Skeletal muscle satellite cell (primary cell): ENCODE measurements at regions not wholly inside any gene's neighbourhood (a gene's known extent, or its start where the extent isn't known, plus 50 kb on each side); places are given as distances from the start of the nearest gene placed in this dataset.
A peak's percentile ranks its signal among the peaks of the same experiment; 100 is the strongest.

Experiments used
- H3K27me3 ChIP-seq: 2 replicates; pipeline ENCODE4 v1.7.0; 2013; ENCODE audit warnings: low read length; ENCODE audit not compliant: control insufficient read depth, insufficient read depth
- H3K36me3 ChIP-seq: 2 replicates; pipeline ENCODE4 v1.7.0; 2013; ENCODE audit warnings: mild to moderate bottlenecking, control low read depth, low read length; ENCODE audit not compliant: insufficient read depth
- H3K4me1 ChIP-seq: 2 replicates; pipeline ENCODE4 v1.7.0; 2013; ENCODE audit warnings: low read length; ENCODE audit not compliant: control insufficient read depth, insufficient read depth
- H3K4me2 ChIP-seq: 2 replicates; pipeline ENCODE4 v1.7.0; 2013; ENCODE audit warnings: mild to moderate bottlenecking, low read length
- H3K4me3 ChIP-seq: 2 replicates; pipeline ENCODE4 v1.7.0; 2013; ENCODE audit warnings: low read length
- H3K9ac ChIP-seq: 2 replicates; pipeline ENCODE4 v1.7.0; 2013; ENCODE audit warnings: mild to moderate bottlenecking, low read depth, low read length, moderate library complexity
- H3K9me3 ChIP-seq: replicated peaks from 2 replicates; pipeline ENCODE4 v1.7.0; 2013; ENCODE audit warnings: mild to moderate bottlenecking, control low read depth, low read length

- Histone ChIP-seq H3K9me3 (no peaks in the 10 kb centered on the region), H3K4me3 (no peak overlapping the region), H3K4me2 (no peak overlapping the region), H3K9ac (no peak overlapping the region), H3K4me1 (peaks cover 12% of the 10 kb centered on the region), H3K27me3 (no peaks in the 10 kb centered on the region), H3K36me3 (no peaks in the 10 kb centered on the region)
Measured at GRCh38 chr10:3476186-3476585, 303.6 kb upstream of the PITRM1 start.

- Histone ChIP-seq H3K36me3 (no peaks in the 10 kb centered on the region), H3K9me3 (no peaks in the 10 kb centered on the region), H3K4me2 (no peak overlapping the region), H3K27me3 (no peaks in the 10 kb centered on the region), H3K9ac (no peak overlapping the region), H3K4me1 (peaks cover 12% of the 10 kb centered on the region), H3K4me3 (no peak overlapping the region)
Measured at GRCh38 chr10:3475367-3475766, 302.8 kb upstream of the PITRM1 start.

DNA sequence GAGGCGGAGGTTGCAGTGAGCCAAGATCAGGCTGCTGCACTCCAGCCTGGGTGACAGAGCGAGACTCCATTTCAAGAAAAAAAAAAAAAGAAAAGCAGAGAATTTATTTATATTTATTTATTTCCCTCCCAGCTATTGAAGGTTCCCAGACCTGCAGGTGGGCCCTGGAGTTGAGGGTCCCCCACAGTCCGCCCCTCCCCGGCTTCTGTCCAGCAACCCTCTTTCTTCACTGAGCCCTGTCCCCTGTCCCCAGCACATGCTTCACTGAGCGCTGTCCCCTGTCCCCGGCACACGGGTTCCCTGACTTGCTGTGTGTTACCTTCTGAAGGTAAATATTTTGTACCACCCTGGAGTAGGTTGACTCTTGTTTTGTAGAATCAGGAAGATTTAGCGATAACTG, 301.7 kb upstream of the PITRM1 start:
- H3K9ac ChIP-seq, result no peak overlapping the region
- no peaks in the 10 kb centered on the region for H3K27me3 ChIP-seq
- H3K9me3 ChIP-seq, result no peaks in the 10 kb centered on the region
- H3K36me3 ChIP-seq, result no peaks in the 10 kb centered on the region
- H3K4me2 ChIP-seq, result no peak overlapping the region
- H3K4me1 ChIP-seq, result peaks cover 22% of the 10 kb centered on the region
- H3K4me3 ChIP-seq, result no peak overlapping the region

DNA sequence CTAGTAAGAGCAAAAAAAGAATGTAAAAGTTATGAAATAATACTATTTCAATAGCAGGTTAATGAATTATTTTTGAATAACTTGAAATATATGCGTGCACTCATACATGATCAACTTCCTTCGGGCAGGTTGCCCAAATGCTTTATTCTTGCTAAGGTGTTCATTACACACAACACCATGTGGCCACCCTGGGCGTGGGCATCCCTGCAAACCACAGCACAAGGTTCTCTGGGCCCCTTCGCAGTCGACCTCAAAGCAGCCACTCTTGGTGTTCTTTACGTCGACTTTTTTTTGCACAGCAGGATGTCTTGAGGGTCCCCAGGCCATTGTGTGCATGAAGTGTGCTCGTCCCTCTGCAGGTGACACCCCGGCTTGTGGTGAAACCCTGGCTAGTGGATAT, 300.7 kb upstream of the PITRM1 start:
- Histone ChIP-seq H3K4me1 (peaks cover 31% of the 10 kb centered on the region), H3K4me3 (no peak overlapping the region), H3K36me3 (no peaks in the 10 kb centered on the region), H3K9me3 (no peaks in the 10 kb centered on the region), H3K27me3 (no peaks in the 10 kb centered on the region), H3K9ac (no peak overlapping the region), H3K4me2 (no peak overlapping the region)

GRCh38 chr10:3472287-3473051, 299.9 kb upstream of the PITRM1 start:
- Histone ChIP-seq H3K9me3 (no peaks in the 10 kb centered on the region), H3K4me1 (peaks cover 34% of the 10 kb centered on the region), H3K9ac (peak overlapping the region; percentile 64), H3K4me3 (peak overlapping the region; percentile 57), H3K4me2 (peak overlapping the region; percentile 72), H3K36me3 (no peaks in the 10 kb centered on the region), H3K27me3 (no peaks in the 10 kb centered on the region)

DNA sequence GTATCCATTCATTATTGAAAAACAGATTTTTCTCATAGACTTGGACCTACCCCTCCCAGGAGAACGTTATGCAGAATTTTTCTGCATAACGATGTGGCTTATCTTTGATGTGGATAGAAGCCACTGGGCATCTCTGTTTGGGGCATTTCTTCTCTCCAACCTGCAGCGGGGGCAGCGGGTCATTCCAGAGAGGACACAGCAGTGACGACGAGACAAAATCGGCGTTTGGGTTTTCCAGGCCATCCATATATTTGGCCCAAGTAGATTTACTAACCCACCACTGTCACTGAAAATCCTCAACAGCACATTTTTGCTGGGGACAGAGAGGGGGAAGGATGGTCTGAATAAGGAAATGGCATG, 299.3 kb upstream of the PITRM1 start:
- no peaks in the 10 kb centered on the region for H3K36me3 ChIP-seq
- H3K4me1 ChIP-seq, result peaks cover 40% of the 10 kb centered on the region
- H3K4me2 ChIP-seq, result peak overlapping the region; percentile 72
- H3K9ac ChIP-seq, result peak overlapping the region; percentile 64
- no peaks in the 10 kb centered on the region for H3K9me3 ChIP-seq
- H3K4me3 ChIP-seq, result peak overlapping the region; percentile 57
- H3K27me3 ChIP-seq, result no peaks in the 10 kb centered on the region

DNA sequence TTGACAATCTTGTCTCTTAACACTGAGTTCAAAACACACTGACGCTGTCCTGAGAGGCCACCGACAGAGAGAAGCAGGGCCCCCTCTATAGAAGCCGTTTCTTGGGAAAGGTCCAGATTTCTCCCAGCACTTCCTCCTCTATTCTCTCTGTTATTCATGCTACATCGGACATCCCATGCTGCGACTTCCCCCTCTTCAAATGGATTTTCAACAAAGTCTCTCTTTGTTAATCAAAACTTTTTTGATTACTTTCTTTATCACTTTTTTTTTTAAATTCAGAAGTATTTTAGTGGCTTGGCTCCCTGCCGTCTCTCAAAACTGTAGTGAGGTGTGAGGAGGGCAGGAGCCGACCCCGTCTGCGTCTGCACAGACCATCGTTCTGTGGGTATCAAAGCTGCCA, 298.9 kb upstream of the PITRM1 start:
- Histone ChIP-seq H3K36me3 (no peaks in the 10 kb centered on the region), H3K4me3 (no peak overlapping the region), H3K9ac (no peak overlapping the region), H3K4me1 (peaks cover 43% of the 10 kb centered on the region), H3K4me2 (no peak overlapping the region), H3K9me3 (no peaks in the 10 kb centered on the region), H3K27me3 (no peaks in the 10 kb centered on the region)

DNA sequence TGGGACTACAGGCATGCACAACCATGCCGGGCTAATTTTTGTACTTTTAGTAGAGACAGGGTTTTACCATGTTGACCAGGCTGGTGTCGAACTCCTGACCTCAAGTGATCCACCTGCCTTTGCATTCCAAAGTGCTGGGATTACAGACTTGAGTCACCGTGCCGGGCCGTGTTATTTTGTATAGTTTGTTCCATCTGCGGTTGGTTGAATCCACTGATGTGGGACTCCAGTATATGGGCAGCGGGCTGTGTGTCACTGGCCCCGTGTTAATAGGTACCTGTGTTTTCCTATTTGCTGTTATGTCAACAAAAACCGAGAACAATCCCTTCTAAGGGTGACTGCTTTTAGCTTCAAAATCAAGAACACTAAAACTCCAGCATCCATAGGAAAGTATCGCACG, 297.6 kb upstream of the PITRM1 start:
- H3K36me3 ChIP-seq, result no peaks in the 10 kb centered on the region
- H3K4me2 ChIP-seq, result no peak overlapping the region
- H3K4me3 ChIP-seq, result no peak overlapping the region
- H3K9me3 ChIP-seq, result no peaks in the 10 kb centered on the region
- H3K27me3 ChIP-seq, result no peaks in the 10 kb centered on the region
- peaks cover 48% of the 10 kb centered on the region for H3K4me1 ChIP-seq
- no peak overlapping the region for H3K9ac ChIP-seq

DNA sequence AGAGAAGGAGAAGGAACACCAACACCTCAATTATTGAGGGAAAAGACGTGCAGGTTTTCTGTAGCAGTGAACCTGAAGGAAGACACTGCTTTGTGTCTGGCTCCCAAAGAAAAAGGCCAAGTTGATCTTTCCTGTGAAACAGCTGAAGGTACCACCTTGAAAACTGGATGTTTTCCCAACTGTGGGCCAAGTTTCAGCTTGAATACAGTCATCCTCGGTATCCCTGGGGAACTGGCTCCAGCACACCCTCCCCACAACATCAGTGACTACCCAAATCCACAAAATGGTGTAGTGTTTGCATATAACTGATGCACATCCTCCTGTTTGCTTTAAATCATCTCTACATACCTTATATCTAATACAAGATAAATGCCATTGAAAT, 297.0 kb upstream of the PITRM1 start:
- peak overlapping the region; percentile 80 for H3K4me2 ChIP-seq
- H3K9me3 ChIP-seq, result no peaks in the 10 kb centered on the region
- peak overlapping the region; percentile 43 for H3K4me3 ChIP-seq
- H3K27me3 ChIP-seq, result no peaks in the 10 kb centered on the region
- H3K36me3 ChIP-seq, result no peaks in the 10 kb centered on the region
- H3K9ac ChIP-seq, result peak overlapping the region; percentile 90
- H3K4me1 ChIP-seq, result peaks cover 49% of the 10 kb centered on the region

DNA sequence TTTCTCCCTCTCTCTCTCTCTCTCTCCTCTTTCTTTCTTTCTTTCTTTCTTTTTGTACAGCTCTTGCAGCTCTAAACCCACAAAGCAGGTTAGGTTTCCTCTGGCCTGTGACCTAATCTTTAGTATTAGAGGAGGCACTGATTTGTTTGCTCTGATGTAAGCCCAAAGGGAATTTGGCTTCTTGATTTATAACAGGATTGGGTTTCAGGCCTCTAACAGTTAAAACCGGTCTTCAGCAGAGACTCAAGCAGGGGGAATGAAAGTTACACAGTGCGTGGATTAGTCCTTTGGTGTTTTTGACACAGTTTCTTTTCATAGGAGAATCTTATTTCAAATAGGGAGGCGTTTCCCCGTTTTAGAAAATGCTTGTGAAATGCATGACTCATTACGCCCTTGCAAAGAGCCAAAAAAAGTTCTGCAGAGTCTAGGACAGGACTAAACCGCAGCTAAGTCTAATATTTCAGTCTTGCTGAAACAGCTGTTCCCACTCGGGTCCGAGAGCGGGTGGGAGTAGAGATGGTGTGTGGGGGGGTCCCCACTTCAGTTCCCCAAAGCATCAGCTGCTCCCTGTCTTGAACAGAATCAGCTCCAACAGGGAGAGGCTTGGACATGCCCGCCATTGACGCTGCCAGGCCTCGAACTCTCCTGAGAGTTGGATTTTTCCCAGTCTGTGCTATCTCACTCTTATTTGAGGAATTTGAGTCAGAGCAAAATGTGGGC, 296.5 kb upstream of the PITRM1 start:
- peak overlapping the region; percentile 43 for H3K4me3 ChIP-seq
- H3K9ac ChIP-seq, result peak overlapping the region; percentile 90
- H3K4me1 ChIP-seq, result peaks cover 49% of the 10 kb centered on the region

GRCh38 chr10:3467052-3467951, 294.7 kb upstream of the PITRM1 start:
- peaks cover 42% of the 10 kb centered on the region for H3K4me1 ChIP-seq
- no peaks in the 10 kb centered on the region for H3K27me3 ChIP-seq
- no peaks in the 10 kb centered on the region for H3K9me3 ChIP-seq
- peak overlapping the region; percentile 57 for H3K4me3 ChIP-seq
- peak overlapping the region; percentile 90 for H3K9ac ChIP-seq
- H3K4me2 ChIP-seq, result peak overlapping the region; percentile 80
- no peaks in the 10 kb centered on the region for H3K36me3 ChIP-seq

More for the DNA sequence above, 296.5 kb upstream of the PITRM1 start:
- peak overlapping the region; percentile 80 for H3K4me2 ChIP-seq
- H3K27me3 ChIP-seq, result no peaks in the 10 kb centered on the region
- H3K36me3 ChIP-seq, result no peaks in the 10 kb centered on the region
- no peaks in the 10 kb centered on the region for H3K9me3 ChIP-seq
